Breast epithelium (tissue), 3 donors: ENCODE measurements at regions not wholly inside any gene's neighbourhood (a gene's known extent, or its start where the extent isn't known, plus 50 kb on each side); places are given as distances from the start of the nearest gene placed in this dataset.

ENCODE experiments used
- CTCF ChIP-seq, 3 donors: fragments of 450-650 bp; IDR thresholded peaks; one replicate each; pipeline ENCODE4 v1.5.1; 2016 to 2017; ENCODE audit warnings: antibody characterized with exemption in 3 of 3, mild to moderate bottlenecking in 3 of 3, moderate library complexity in 3 of 3
- POLR2A ChIP-seq: fragments of 450-650 bp; IDR thresholded peaks from one replicate; pipeline ENCODE4 v1.6.1; 2016; ENCODE audit warnings: antibody characterized with exemption, mild to moderate bottlenecking, moderate library complexity

GRCh38 chr1:244315996-244316395 is 135.7 kb downstream of the ADSS2 start:
- no peak for TF ChIP-seq CTCF (IDR thresholded peaks at IDR 0.05)
- TF ChIP-seq POLR2A = no peak
